ENCODE measurements at regions not wholly inside any gene's neighbourhood (a gene's known extent, or its start where the extent isn't known, plus 50 kb on each side); places are given as distances from the start of the nearest gene placed in this dataset.

GRCh38 chr2:172364261-172364660 is 63.1 kb upstream of the ITGA6 start:
- TF ChIP-seq EZH2 (IDR thresholded peaks at IDR 0.05; ENCODE audit: borderline replicate concordance, insufficient read depth, low read depth, low read length, poor library complexity, severe bottlenecking) (no peak), CTCF (IDR thresholded peaks at IDR 0.05) (no peak)
